HepG2 (cell line): ENCODE measurements at regions not wholly inside any gene's neighbourhood (a gene's known extent, or its start where the extent isn't known, plus 50 kb on each side); places are given as distances from the start of the nearest gene placed in this dataset.

Source experiments
- ATAD3A ChIP-seq: sonication (generic); formaldehyde crosslinking; IDR thresholded peaks from 2 replicates; pipeline ENCODE4 v1.4.0; 2020; ENCODE audit warnings: missing genetic modification reagents
- CBFB ChIP-seq: sonication (generic); formaldehyde crosslinking; IDR thresholded peaks from 2 replicates; pipeline ENCODE4 v1.4.0; 2020; ENCODE audit warnings: missing genetic modification reagents
- CBX1 ChIP-seq: IDR thresholded peaks from one replicate; pipeline ENCODE4 v1.6.1; 2016; ENCODE audit warnings: antibody characterized with exemption, low read depth
- CCDC6 ChIP-seq: sonication (generic); formaldehyde crosslinking; IDR thresholded peaks from 2 replicates; pipeline ENCODE4 v1.8.1; 2022; ENCODE audit warnings: mild to moderate bottlenecking, missing genetic modification reagents, moderate library complexity
- CEBPB ChIP-seq: IDR thresholded peaks from 2 replicates; pipeline ENCODE4 v1.6.1; 2011; ENCODE audit warnings: low read depth, low read length, improper control_type of control experiment, borderline replicate concordance
- CREB3 ChIP-seq: sonication (generic); formaldehyde crosslinking; IDR thresholded peaks from 2 replicates; pipeline ENCODE4 v1.5.0; 2020; ENCODE audit warnings: missing genetic modification reagents
- HMGXB3 ChIP-seq: sonication (generic); formaldehyde crosslinking; IDR thresholded peaks from 2 replicates; pipeline ENCODE4 v1.4.0; 2020; ENCODE audit warnings: missing genetic modification reagents, borderline replicate concordance
- HNRNPUL1 ChIP-seq: fragments of 200-400 bp; formaldehyde crosslinking; IDR thresholded peaks from 2 replicates; pipeline ENCODE4 v1.6.1; 2017; ENCODE audit warnings: low read depth, mild to moderate bottlenecking, low read length, moderate library complexity
- NAIF1 ChIP-seq: sonication (generic); formaldehyde crosslinking; IDR thresholded peaks from 2 replicates; pipeline ENCODE4 v1.5.0; 2020; ENCODE audit warnings: mild to moderate bottlenecking, missing genetic modification reagents, borderline replicate concordance
- NR2F6 ChIP-seq, 2 experiments: IDR thresholded peaks; 2 replicates each; pipeline ENCODE4 v1.6.1; 2016; ENCODE audit warnings: antibody characterized with exemption in 1 of 2, mild to moderate bottlenecking in 1 of 2
- SATB2 ChIP-seq: sonication (generic); formaldehyde crosslinking; IDR thresholded peaks from 2 replicates; pipeline ENCODE4 v1.5.0; 2020; ENCODE audit warnings: missing genetic modification reagents
- SNAI1 ChIP-seq: sonication (generic); formaldehyde crosslinking; IDR thresholded peaks from 2 replicates; pipeline ENCODE4 v1.5.0; 2020; ENCODE audit warnings: mild to moderate bottlenecking, missing genetic modification reagents, borderline replicate concordance
- TP53 ChIP-seq: sonication (generic); formaldehyde crosslinking; conservative IDR thresholded peaks from 2 replicates; pipeline ENCODE4 v1.4.0; 2020; ENCODE audit warnings: missing genetic modification reagents
- ZBTB25 ChIP-seq: IDR thresholded peaks from 2 replicates; pipeline ENCODE4 v1.6.1; 2018; ENCODE audit warnings: missing genetic modification reagents
- ZBTB49 ChIP-seq: sonication (generic); formaldehyde crosslinking; IDR thresholded peaks from 2 replicates; pipeline ENCODE4 v1.4.0; 2020; ENCODE audit warnings: missing genetic modification reagents, borderline replicate concordance
- ZFP36L1 ChIP-seq: sonication (generic); formaldehyde crosslinking; IDR thresholded peaks from 2 replicates; pipeline ENCODE4 v1.8.0; 2022; ENCODE audit warnings: mild to moderate bottlenecking, missing genetic modification reagents, moderate library complexity
- ZFYVE20 ChIP-seq: sonication (generic); formaldehyde crosslinking; IDR thresholded peaks from 2 replicates; pipeline ENCODE4 v1.8.0; 2023; ENCODE audit warnings: low read depth, mild to moderate bottlenecking, moderate library complexity, missing genetic modification reagents, borderline replicate concordance
- ZNF136 ChIP-seq: sonication (generic); formaldehyde crosslinking; IDR thresholded peaks from 2 replicates; pipeline ENCODE4 v1.8.1; 2022; ENCODE audit warnings: low read depth, mild to moderate bottlenecking, moderate library complexity, missing genetic modification reagents
- ZNF18 ChIP-seq: sonication (generic); formaldehyde crosslinking; IDR thresholded peaks from 2 replicates; pipeline ENCODE4 v1.8.0; 2022; ENCODE audit warnings: mild to moderate bottlenecking, missing genetic modification reagents; ENCODE audit not compliant: insufficient replicate concordance
- ZNF792 ChIP-seq: IDR thresholded peaks from 2 replicates; pipeline ENCODE4 v1.6.1; 2016
- ZSCAN20 ChIP-seq: sonication (generic); formaldehyde crosslinking; IDR thresholded peaks from 2 replicates; pipeline ENCODE4 v1.4.0; 2020; ENCODE audit warnings: missing genetic modification reagents, mild to moderate bottlenecking, borderline replicate concordance

GRCh38 chr12:112599871-112600270 is 181.1 kb downstream of the PTPN11 start (continued):
- TF ChIP-seq ZBTB25 (CRISPR knock-in tag) (no peak), CBFB (CRISPR knock-in tag) (no peak), HNRNPUL1 (no peak), ZFP36L1 (CRISPR knock-in tag) (no peak), TP53 (CRISPR knock-in tag) (no peak), HMGXB3 (peak; percentile 60; the same call in 1 of the 2 replicates), ZNF136 (no peak), ZNF792 (CRISPR knock-in tag) (0 out of 2 replicates have a peak, but pooled peaks have one; percentile 63), CREB3 (no peak), CCDC6 (CRISPR knock-in tag) (no peak), SATB2 (CRISPR knock-in tag) (no peak), CEBPB (peak; percentile 98), ATAD3A (CRISPR knock-in tag) (no peak), SNAI1 (CRISPR knock-in tag) (no peak), NAIF1 (CRISPR knock-in tag) (no peak), ZFYVE20 (CRISPR knock-in tag) (no peak), ZBTB49 (CRISPR knock-in tag) (no peak), CBX1 (no peak), ZSCAN20 (CRISPR knock-in tag) (no peak), NR2F6 (IDR thresholded peaks at IDR 0.05) (peak; percentile 65), NR2F6 (CRISPR knock-in tag; IDR thresholded peaks at IDR 0.05) (peak; percentile 71), ZNF18 (CRISPR knock-in tag) (no peak)
